GM18499 (cell line): ENCODE measurements at regions not wholly inside any gene's neighbourhood (a gene's known extent, or its start where the extent isn't known, plus 50 kb on each side); places are given as distances from the start of the nearest gene placed in this dataset.

ENCODE experiments used
- ATAC-seq: cut with Tn5 transposase; IDR thresholded peaks from one replicate; pipeline ENCODE4 v1.9.1; 2021; ENCODE audit warnings: moderate number of reproducible peaks; ENCODE audit not compliant: insufficient read depth, unreplicated experiment

DNA sequence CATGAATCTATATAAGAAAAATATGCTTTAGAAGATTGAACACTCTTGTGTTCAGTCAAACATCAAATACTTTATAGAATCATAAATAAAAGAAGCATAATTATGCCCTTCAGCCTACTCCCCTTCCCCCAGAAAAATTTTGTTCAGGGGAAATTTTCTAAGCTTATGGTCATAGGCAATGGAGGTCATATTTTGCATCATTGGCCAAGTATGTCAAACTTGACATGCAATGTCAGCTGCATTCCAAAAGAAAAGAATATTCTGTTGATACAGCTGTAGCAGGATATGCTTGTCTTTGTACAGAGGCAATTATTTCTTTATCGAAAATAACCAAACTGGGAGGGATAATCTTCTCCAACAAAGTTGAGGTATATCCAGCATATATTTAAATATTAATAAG is 328.2 kb downstream of the ZIC1 start:
- ATAC-seq: no peak

- no peak for ATAC-seq
Measured at GRCh38 chr3:147740928-147741327, 331.8 kb downstream of the ZIC1 start.

DNA sequence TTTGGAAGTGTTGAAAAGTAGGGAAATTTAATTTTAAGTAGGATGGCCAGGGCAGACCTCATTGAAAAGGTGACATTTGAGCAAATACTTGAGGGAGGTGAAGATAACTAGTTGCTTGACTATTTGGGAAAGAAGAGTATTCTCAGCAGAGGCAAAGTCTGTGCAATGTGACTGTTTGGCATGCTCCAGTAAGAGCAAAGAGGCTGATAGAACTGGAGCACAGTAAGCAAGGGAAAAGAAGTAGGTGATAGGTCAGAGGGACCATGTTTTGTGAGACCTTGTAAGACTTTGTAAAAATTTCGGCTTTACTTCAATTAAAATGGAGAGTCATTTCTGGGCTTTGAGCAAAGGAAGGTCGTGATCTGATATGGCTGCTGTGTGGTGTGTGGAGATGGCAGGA is 335.8 kb downstream of the ZIC1 start:
- ATAC-seq: no peak

DNA sequence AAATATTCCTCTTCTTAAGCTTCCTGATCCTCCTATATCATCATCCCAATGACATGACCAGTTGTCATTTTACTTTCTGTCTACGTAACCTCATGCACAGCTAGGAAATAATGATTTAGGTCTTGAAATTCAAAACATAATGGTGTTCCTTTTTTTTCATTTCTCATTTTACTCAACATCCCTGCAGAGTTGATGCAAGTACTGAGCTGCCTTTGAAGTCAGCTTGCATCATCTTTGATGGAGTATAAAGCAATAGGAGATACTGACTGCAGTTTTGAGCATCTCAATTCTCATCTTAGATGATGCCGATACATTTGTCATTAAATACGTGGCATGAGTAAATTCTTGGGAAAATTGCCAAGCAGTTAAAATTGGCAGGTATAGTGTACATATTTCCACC is 346.1 kb downstream of the ZIC1 start:
- ATAC-seq: no peak

- no peak for ATAC-seq
Measured at GRCh38 chr3:147756476-147756875, 347.3 kb downstream of the ZIC1 start.

DNA sequence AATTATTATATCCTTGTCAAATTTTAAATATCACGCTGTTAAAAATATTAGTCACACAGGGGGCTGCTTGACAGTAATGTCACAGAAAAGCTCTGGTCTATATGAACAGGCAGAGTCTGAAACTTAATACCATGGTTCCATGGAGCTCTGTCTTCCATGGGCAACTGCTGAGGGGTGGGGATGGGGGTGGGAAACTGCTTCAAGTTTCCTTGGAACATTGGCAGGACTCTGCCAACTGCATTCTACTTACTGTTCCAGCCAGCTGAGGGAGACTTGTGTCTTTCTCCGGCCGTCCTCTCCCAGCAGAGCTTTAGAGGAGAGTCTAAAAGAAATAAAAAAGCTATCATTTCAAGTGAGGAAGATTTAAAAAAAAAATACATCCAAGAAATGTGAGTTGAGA is 348.7 kb downstream of the ZIC1 start:
- ATAC-seq: no peak

GRCh38 chr3:147758771-147759170 is 349.6 kb downstream of the ZIC1 start:
- ATAC-seq: no peak

DNA sequence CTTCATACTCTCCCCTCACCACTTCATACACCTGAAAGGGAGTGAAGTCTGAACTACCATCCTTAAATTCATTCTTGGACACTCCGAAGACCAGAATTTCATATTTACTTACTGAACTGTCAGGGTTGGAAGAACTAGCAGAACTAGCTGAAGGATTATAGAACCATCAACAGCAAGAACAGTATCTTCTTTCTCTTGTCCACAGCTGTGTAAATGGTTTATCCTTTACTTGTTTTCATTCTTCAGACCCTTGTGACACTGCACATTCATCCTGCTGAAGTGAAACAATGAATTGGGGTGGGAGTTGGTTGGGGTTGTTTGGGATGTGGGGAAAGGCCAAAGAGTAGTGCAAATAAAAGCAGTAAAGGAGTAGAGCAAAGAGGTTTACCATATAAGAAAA is 350.9 kb downstream of the ZIC1 start:
- ATAC-seq: no peak

- ATAC-seq: no peak
Measured at GRCh38 chr3:147760941-147761340, 351.8 kb downstream of the ZIC1 start.

- no peak for ATAC-seq
Measured at GRCh38 chr3:147773116-147773630, 364.0 kb downstream of the ZIC1 start.

DNA sequence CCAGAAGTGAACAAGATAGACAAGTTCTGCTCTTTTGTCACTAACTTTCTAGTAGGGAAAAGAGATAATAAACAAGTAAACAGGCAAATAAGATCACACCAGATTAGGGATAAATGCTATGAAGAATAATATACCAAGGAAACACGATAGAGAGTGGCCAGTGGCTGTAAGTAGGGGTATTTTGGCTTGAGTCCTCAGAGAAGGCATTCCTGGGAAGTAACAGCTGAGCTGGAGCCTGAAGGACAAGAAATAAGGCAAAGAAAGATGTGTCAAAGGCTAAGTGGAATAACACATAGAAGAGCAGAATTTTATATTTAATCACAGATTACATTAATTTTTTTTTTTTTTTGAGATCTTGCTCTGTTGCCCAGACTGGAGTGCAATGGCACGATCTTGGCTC is 366.2 kb downstream of the ZIC1 start:
- no peak for ATAC-seq

DNA sequence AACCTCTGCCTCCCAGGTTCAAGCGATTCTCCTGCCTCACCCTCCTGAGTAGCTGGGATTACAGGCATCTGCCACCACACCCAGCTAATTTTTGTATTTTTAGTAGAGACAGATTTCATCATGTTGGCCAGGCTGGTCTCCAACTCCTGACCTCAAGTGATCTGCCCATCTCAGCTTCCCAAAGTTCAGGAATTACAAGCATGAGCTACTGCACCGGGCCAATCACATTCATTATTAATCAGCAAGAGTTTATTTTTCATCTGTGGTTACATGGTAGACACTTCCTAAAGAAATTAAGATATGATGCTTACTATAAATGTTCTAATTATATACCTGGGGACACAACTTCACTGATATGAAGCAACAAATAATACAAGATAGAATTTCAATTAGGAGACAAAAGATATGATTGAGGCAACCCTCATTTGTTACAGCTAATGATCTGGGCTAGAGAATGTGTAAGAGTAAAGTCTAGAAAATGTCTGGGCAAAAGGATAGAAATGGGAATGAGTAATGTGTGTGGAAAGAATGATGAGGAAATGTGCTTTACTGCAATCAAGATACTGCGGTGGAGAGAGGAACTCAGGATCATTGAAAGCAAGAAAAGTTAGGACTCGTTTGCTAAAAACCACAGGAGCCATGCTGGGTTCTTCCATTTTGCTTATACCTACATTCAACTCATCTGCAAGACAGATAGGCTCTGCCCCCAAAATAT is 366.8 kb downstream of the ZIC1 start:
- ATAC-seq: no peak

DNA sequence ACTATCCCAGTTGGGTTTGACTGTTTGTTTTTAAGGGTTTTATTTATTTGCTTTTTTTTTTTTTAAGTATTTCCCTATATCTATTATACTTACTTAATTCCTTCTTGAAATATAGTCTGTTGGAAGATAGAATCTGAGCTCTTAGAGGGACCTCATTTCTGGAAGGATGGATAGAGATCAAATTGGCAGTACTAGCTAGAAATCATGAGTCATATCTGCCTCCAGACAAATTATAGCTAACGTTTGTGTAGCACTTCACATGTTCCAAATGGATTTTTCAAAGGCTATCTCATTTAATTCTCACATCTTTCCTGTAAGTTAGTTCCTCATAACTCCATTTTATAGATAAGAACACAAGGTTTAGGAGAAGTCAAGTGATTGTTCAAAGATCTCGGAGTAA is 384.7 kb downstream of the ZIC1 start:
- no peak for ATAC-seq

- no peak for ATAC-seq
Measured at GRCh38 chr3:147794596-147794995, 385.4 kb downstream of the ZIC1 start.

DNA sequence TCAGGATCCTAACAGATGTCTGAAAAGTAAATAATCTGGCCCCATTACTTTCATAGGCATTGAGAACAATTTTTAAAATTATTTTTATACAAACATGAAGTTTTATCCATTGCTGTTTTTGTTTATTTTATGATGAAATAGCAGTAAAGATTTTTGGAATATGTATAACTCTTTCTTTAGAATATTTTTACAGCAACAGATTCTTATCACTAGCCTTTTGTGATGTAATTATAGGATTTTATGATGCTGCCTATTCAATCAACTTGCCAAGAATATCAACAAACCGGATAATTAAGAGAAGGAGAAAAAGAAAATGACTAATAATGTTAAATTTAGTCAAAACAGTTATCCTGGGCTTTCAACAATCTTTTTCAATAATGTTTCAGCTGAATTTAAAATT is 386.3 kb downstream of the ZIC1 start:
- ATAC-seq: no peak

DNA sequence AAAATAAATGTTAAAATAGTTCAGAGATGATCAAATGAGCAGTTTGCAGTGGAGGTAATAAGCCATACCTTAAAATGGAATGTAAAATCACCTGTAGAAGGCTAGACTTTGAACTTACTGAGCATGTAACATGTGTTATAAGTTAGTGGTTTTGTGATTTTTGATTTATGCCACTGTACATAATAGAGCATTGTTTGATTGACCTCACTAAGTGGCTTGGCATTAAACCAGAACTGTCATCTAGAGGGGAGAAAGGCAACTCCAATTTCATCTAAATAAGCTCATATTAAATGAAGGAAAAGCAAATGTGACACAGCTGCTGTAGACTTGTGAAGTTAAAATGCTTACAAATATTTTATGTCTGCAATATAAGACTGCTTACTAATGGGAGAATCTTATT is 387.9 kb downstream of the ZIC1 start:
- ATAC-seq: no peak

DNA sequence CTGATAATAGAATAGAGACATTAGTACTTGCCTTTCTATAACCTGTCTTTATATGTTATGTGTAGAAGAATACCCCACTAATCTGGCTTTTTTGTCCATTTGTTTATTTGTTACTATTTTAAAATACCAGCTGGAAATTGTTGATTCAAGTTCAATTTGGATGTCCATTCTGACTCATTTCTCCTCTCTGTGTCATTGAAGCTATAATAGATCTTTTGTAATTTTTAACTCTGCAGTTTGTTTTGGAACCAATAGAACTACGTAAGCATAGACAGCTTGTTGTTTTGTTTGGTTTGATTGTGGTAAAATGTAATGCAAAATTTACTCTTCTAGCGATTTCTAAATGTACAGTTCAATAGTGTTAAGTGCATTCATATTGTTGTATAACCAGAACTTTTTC is 390.4 kb downstream of the ZIC1 start:
- no peak for ATAC-seq

- ATAC-seq: no peak
Measured at GRCh38 chr3:147807776-147808175, 398.6 kb downstream of the ZIC1 start.

GRCh38 chr3:147809206-147809605 is 400.0 kb downstream of the ZIC1 start:
- no peak for ATAC-seq

- no peak for ATAC-seq
Measured at GRCh38 chr3:147812186-147812911, 403.2 kb downstream of the ZIC1 start.

- no peak for ATAC-seq
Measured at GRCh38 chr3:147813256-147813655, 404.1 kb downstream of the ZIC1 start.

DNA sequence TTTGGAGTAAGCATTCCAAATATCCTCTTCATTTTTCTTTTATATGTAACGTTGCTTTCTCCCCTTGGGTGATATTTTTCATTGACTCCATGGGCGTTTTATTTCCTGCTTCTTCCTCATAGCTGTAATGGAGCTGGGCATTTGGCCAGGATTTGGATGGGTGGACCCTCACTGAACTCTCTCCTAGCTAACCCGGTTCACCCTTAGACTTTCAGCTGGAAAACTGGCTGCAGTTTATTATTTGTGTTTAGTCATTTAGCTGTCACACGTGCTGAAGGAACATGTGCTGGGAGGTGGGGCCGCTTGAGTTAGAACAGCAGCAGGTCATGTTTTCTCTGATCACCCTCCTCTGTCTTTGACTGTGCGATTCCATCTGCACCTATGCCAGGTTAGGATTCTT is 407.6 kb downstream of the ZIC1 start:
- no peak for ATAC-seq
